HG03039 (cell line): ENCODE measurements at regions not wholly inside any gene's neighbourhood (a gene's known extent, or its start where the extent isn't known, plus 50 kb on each side); places are given as distances from the start of the nearest gene placed in this dataset.
"Not testable (repeated sequence)": the region's sequence is repeated elsewhere in the genome, so short reads cannot be mapped to it uniquely, and the experiment has no call there.

Source experiments
- ATAC-seq: cut with Tn5 transposase; IDR thresholded peaks from one replicate; pipeline ENCODE4 v1.9.1; 2021; ENCODE audit warnings: mild to moderate bottlenecking, moderate library complexity; ENCODE audit not compliant: unreplicated experiment

DNA sequence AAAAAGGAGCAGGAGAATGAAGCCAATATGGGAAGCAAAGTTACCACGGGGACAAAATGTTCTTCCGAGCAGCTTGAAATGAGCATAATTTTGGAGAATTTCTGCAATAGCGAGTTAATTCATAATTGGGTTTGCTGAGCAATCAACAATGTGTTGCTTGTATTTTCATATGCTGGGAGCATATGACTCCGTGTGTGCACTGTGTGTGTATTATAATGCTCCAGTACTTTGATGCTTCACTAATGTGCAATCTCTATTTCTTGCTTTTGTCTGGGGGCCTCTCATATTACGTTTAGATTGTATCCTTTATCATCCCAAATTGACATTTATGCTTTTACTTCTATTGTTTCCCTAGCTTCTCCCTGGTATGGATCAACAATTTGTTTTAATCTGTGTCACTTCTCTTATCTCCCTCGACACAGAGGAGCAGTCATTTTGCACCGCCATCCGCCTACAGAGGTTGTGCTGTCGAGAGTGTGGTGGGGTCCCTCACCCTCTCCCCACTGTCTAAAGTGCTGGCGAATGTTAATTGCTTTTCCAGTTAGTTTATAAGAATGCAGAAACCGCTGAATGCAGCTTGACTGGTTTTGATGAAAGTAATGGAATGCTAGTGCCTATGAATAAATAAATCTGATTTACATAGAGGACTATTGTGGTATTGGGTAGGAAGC is 372.5 kb upstream of the WWC1 start:
- ATAC-seq: no peak

DNA sequence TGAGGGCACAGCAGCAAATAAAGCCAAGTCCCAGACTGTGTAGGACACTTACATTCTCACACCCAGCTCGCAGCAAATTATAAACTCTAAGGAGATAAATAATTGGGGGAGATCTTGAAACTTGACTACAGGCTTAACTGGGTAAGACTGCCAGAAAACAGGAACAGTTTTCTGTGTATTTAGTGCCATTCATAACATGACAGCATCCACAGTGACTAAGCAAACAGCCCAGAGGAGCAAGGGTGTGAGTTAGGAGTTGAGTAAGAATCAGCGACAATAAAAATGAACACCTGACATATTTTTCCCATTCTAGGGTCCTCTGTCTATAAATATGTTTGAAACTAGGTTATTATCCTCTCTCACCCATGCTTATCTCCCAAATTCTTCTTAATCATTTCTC is 370.9 kb upstream of the WWC1 start:
- no peak for ATAC-seq

DNA sequence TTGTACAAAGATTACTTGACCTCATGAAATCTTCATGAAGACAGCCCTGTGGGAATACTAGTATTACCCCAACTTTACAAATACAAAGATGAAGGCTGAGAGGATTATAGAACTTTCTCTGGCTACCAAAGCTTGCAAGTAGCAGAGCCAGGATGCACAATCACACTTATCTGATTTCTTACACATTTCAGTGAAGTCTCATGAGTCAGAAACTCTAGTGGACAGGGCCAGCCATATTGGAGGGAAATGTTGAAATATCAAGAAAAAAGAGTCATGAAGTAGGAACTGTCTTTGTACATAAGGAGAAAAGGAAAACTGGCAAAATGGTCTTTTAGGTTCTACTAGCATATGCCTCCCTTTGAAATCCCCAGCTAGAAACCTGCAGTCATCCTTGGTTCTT is 369.6 kb upstream of the WWC1 start:
- ATAC-seq: no peak

DNA sequence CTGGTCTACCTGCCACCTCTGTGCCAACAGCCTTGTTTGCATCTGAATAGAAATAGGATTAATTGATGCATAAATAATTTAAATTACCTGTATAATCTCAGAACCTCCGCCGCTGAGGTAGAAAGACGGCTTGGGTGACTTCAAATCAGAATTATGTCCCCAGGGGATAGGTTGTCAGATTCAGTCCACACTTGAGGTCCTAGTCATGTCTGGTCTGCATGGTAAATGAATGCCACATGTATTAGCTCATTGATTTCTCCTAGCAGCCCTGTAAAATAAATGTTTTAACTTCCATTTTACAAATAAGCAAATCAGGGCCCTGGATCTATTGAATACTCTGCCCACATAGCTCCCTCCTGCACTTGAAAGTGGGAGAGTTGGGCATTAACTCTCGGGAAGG is 368.0 kb upstream of the WWC1 start:
- ATAC-seq: no peak

GRCh38 chr5:167929841-167930240 is 361.6 kb upstream of the WWC1 start:
- no peak for ATAC-seq

- no peak for ATAC-seq
These were observed 356.9 kb upstream of the WWC1 start for GRCh38 chr5:167934551-167934971.

GRCh38 chr5:167936022-167936421 is 355.4 kb upstream of the WWC1 start:
- ATAC-seq: no peak

DNA sequence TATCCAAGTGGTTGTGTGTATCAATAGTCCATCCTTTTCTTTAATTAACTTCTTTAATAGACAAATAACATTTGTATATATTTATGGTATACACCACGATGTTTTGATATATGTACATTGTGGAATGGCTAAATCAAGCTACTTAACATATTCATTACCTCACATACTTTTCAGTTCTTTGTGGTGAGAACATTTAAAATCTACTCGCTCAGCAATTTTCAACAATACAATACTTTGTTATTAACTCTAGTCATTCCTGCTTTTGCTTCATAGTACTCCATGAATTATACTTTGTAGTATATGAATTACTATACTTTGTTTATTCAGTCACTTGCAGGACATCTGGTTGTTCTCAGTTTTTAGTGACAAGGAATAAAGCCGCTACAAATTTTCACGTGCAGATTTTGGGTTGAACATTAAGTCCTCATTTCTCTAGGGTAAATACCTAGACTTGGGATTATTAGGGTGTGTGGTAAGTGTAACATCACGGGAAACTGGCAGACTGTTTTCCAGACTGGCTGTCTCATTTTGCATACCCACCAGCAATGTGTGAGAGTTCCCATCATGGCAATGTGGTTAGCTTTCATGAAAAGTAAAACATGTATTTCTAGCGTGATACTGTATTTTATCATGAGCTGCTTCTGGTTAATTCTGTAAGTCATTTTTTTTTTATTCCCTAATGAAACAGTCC is 354.4 kb upstream of the WWC1 start:
- no peak for ATAC-seq

DNA sequence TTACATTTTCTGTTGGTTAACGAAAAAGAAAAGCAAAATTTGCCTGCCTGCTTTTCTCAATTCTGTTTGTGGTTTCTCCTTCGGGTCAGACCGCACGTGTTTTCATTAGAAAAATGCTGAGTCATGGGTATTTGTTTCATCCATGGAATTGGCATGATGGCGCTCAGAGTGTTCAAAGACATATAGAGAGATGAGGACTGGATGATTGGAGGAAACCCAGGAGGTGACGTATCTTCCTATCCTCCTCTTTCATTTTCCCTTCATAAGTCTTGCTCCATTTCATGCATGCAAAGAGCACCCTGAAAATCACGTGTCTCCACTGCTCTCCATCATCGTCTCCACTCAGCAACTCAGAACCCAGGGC is 353.8 kb upstream of the WWC1 start:
- no peak for ATAC-seq

DNA sequence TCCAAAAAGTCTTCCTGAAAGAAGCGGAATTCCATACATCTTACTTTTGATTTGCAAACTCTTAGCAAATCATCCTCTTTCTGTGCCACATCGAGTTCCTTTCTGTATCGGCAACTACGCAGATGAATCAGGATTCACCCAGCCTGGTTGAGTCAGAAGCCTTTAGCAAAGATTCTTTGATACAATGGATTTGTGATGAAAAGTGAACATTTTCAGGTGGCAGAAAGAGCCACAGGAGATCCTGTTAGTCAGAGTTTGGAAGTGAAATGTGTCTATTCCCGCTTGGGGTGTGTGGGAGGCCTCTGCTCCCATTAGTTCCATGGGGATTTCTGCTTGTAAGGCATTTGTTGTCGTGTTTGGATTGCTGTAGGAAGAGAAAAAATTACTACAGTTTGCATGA is 351.8 kb upstream of the WWC1 start:
- no peak for ATAC-seq

DNA sequence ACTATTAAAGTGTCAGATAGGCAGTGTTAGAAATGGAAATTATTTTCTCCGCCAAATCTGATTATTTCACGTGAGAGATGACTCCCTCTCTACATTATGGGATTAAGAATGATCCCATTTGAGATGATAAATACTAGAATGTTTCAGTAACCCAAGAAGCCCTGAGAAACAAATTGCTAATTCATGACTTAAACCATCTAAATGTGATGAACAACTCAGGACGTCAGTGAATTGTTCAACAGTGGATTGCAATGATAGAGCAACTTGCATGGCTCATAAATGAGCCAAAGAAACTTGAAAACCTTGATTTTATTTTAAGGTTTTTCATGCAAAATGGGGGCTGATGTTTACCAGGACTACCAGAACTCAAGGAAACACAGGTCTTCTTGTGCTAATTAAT is 350.5 kb upstream of the WWC1 start:
- no peak for ATAC-seq

GRCh38 chr5:167941556-167941955 is 349.9 kb upstream of the WWC1 start:
- not testable (repeated sequence) for ATAC-seq

GRCh38 chr5:167943343-167943742 is 348.1 kb upstream of the WWC1 start:
- no peak for ATAC-seq

GRCh38 chr5:167944121-167944852 is 347.2 kb upstream of the WWC1 start:
- ATAC-seq: no peak

- ATAC-seq: no peak
These were observed 345.7 kb upstream of the WWC1 start for GRCh38 chr5:167945542-167946384.

- ATAC-seq: no peak
These were observed 344.1 kb upstream of the WWC1 start for GRCh38 chr5:167947306-167947705.

DNA sequence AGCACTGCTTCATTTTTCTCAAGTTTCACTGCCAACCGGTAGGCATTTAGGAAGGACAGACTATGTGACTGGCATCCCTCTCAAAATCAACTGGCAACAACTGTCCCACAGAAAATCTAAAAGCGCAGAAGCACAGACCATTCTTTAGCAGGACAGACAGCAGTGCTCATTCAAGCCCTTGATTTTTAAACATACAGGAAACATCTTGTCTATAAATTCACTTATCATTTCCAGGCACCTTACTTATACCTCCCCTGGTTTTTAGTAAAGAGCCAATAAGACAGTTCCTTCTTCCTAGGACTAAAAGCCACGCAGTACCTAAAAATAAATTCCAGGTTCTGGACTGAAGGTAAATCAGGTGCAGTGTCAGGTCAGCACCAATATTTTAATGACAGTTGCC is 343.2 kb upstream of the WWC1 start:
- no peak for ATAC-seq

GRCh38 chr5:167949435-167949834 is 342.0 kb upstream of the WWC1 start:
- no peak for ATAC-seq

GRCh38 chr5:167950126-167950721 is 341.2 kb upstream of the WWC1 start:
- no peak for ATAC-seq

DNA sequence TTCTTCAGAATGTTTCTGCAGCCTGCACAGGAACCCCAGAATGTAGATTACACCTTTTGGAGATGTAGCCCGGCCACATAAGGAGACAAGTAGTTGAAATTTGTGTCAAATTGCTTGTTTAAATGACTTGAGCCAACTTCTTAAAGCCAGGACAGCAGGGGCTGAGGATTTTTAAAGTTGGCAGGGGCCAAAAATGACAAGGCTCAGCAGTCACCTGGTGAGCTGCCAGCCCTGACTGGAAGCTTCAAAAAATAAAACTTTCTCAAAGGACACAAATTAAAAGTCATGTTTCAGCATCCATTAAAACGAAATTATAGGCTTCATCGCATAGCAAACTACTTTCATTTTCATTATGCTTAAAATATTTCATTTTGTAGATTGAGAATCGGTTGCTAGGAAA is 340.3 kb upstream of the WWC1 start:
- ATAC-seq: no peak
